ENCODE measurements at regions not wholly inside any gene's neighbourhood (a gene's known extent, or its start where the extent isn't known, plus 50 kb on each side); places are given as distances from the start of the nearest gene placed in this dataset.

DNA sequence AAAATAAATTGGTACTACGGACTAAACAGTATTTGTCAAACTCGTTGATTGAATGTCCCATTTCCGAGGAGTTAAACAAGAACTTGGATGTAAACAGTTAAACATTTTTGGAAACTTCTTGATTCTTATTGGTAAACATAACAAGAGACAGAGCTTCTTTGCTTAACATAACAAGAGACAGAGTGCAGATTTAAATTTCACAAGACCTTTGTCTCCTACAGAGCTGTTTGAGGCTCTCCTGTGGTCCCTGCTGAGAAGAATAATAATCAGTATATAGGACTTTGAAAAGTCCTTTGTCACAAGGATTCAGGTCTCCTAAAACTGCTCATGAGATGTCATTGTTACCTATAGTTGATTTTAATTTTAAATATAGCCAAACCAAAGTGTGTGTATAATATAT, 170.6 kb upstream of the C21orf91 start:
- no peak for DNase-seq (ENCODE audit: low spot score)
- TF ChIP-seq, protein P1, sequence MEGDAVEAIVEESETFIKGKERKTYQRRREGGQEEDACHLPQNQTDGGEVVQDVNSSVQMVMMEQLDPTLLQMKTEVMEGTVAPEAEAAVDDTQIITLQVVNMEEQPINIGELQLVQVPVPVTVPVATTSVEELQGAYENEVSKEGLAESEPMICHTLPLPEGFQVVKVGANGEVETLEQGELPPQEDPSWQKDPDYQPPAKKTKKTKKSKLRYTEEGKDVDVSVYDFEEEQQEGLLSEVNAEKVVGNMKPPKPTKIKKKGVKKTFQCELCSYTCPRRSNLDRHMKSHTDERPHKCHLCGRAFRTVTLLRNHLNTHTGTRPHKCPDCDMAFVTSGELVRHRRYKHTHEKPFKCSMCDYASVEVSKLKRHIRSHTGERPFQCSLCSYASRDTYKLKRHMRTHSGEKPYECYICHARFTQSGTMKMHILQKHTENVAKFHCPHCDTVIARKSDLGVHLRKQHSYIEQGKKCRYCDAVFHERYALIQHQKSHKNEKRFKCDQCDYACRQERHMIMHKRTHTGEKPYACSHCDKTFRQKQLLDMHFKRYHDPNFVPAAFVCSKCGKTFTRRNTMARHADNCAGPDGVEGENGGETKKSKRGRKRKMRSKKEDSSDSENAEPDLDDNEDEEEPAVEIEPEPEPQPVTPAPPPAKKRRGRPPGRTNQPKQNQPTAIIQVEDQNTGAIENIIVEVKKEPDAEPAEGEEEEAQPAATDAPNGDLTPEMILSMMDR (IDR thresholded peaks at IDR 0.05; ENCODE audit: extremely low read depth, missing control alignments), result no peak

DNA sequence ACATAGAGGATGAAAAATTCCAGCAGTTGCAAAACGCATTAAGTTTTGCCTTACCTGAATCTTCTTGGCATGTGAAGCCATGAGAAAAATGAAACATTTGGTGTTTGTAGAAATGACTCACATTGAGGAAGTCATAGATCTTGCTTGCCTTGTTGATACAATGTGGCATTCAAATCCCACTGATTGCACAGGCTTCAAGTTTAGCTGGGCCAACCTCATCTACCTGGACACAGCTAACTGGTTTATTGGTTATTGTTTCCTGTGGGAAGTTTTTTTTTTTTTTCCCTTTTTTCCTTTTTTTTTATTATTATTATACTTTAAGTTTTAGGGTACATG, 168.9 kb upstream of the C21orf91 start:
- TF ChIP-seq, protein P1 (IDR thresholded peaks at IDR 0.05; ENCODE audit: extremely low read depth, missing control alignments), result no peak
- no peak for DNase-seq (ENCODE audit: low spot score)

DNA sequence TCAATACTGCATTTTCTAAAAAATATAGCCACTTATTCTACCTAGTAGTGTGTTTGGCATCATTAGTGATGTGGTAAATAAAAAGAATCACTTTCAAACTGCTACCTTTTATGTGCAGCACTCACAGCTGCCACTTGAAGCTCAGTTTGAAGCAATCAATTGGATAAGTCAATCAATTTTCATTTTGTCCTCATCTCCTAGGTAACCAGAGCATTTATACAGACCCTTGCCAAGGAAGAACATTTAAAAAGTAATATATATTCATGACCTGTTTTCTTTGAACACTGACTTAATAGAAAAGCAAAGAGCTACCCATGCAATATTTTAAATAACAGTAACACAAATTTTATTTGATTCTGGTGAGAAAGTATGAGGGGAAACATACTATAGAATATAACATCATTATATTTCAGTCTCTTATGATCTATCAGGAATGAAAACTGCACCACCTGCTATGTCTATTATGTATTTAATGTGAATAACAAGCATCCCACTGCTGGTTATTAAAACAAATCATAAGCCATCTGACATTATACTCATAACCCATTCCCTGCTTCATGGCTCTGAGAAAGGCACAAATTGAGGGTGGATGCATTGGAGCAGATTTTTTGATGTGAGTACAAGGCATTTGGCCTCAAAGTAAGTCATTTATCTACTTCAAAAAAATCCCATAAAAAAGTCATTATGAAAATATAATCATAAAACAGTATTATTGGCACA, 168.4 kb upstream of the C21orf91 start:
- TF ChIP-seq, protein P1 (IDR thresholded peaks at IDR 0.05; ENCODE audit: extremely low read depth, missing control alignments), result no peak
- no peak for DNase-seq (ENCODE audit: low spot score)

DNA sequence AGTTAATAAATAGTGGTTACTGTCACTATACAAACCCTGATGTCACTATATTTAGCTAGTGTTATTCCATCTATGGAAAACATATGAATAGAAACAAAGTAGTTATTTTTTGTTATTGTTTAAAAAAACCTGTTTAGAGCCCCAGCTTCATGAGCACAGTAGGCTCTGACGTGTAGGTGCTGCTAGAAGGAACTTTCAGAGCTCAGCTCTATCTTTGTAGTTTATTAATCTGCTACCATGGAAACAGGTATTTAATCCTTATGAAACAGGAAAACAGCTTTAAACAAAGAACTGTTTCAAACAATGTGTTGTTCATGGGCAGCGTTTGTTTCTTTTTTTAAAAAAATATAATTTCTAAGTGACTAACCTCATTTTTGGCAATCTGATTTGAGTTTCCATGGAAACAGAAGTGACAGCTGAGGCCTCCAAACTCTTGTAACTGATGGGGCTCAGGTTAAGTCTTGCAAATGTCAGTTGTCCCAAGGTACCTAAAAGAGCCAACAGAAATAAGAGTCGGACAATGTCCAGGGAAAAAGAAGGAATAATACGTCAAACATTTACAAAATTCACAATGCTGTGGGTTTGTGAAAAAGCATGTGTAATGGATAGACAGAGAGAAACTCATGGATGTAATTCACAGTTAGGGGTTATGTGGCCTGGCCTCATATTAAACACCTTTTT, 162.0 kb upstream of the C21orf91 start:
- TF ChIP-seq, protein P1 (IDR thresholded peaks at IDR 0.05; ENCODE audit: extremely low read depth, missing control alignments), result no peak
- no peak for DNase-seq (ENCODE audit: low spot score)

DNA sequence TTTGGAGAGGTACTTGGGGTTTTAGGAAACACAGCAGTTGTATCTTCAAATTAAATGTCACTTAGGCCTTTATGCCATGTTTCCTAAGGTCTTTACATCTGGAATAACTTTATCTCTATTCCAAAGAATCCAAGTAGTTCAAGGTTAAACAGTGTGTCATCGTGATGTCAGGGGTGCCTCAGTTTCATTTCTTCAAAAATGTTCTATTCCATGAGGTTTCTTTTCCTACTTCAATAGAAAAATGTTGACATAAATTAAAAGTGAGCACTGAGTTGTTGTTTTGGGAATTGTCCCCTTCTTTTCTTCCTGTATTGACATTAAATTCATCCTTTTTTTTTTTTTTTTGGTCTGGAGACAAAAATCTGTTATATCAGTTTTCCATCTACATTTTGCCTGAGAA, 160.6 kb upstream of the C21orf91 start:
- no peak for DNase-seq (ENCODE audit: low spot score)
- TF ChIP-seq, protein P1 (IDR thresholded peaks at IDR 0.05; ENCODE audit: extremely low read depth, missing control alignments), result no peak

DNA sequence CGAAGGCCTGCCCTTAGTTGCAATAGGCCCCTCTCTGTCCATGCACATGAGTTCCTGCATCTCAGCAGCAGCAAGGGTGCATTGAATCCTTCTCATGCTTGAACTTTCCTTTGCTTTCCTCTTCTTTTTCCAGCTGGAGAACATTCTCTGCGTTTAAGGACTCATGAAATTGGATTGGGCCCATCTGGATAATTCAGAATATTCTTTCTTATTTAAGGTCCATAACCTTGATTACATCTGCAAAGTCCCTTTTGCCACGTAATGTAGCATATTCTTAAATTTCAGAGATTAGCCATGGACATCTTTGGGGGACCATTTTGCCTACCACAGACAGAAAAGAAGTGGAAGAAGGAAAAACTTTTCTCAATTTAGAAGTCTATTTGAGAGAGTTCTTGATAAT, 159.7 kb upstream of the C21orf91 start:
- no peak for DNase-seq (ENCODE audit: low spot score)
- TF ChIP-seq, protein P1 (IDR thresholded peaks at IDR 0.05; ENCODE audit: extremely low read depth, missing control alignments), result no peak

DNA sequence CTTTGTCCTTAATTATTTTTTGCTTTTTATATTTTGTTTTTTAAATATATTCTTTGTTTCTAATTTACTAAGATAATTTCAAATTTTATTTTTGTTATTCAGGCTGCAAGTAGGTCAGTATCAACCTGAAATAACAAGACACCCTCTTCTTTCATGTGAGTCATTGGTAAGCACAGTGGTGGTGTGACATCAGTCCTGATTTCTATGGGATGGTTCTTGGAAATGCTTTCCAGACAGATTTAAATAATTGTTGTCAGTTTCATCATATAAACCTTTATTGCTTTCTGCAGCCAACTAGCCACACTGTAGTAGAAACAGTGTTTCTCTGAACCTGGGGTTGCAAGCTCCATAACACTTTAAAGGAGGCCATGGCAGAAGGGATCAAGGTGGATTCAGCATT, 157.5 kb upstream of the C21orf91 start:
- DNase-seq (ENCODE audit: low spot score), result no peak
- TF ChIP-seq, protein P1 (IDR thresholded peaks at IDR 0.05; ENCODE audit: extremely low read depth, missing control alignments), result no peak

Data from GM20000 (cell line).